ENCODE measurements at regions not wholly inside any gene's neighbourhood (a gene's known extent, or its start where the extent isn't known, plus 50 kb on each side); places are given as distances from the start of the nearest gene placed in this dataset.

DNA sequence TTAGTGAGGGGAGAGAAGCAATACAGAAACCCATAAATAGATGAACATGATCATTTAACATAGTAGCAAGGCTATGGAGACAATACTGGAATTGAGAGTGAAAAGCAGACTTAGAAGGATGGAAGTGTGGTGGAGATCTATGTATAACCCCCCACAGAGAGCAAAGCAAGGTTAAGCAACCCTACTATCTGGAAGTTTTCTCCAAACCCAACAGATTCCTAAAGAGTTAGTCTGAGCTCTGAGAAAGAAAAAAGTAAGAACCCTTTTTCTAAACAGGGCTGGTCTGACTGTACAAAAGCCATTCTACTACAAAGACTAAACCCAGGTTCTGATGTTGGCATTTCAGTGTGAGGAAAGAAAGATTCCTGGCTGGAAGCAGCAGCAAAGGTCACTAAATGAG, 153.2 kb downstream of the WNT5A start:
- H3K4me3 ChIP-seq: no peak overlapping the region
- no peak for TF ChIP-seq CTCF (IDR thresholded peaks at IDR 0.05)
- H3K27ac ChIP-seq: no peak overlapping the region
- no peaks in the 10 kb centered on the region for H3K27me3 ChIP-seq (replicated peaks; ENCODE audit: insufficient read depth)
- DNase-seq (ENCODE audit: low spot score) (no peak), ATAC-seq (ENCODE audit: insufficient number of reproducible peaks, low FRiP score, low read depth) (no peak)
- no peaks in the 10 kb centered on the region for H3K36me3 ChIP-seq
- H3K4me1 ChIP-seq (ENCODE audit: control insufficient read depth in 1 of 2, low read depth in 2 of 2): no peaks in the 10 kb centered on the region
- no peaks in the 10 kb centered on the region for H3K9me3 ChIP-seq

DNA sequence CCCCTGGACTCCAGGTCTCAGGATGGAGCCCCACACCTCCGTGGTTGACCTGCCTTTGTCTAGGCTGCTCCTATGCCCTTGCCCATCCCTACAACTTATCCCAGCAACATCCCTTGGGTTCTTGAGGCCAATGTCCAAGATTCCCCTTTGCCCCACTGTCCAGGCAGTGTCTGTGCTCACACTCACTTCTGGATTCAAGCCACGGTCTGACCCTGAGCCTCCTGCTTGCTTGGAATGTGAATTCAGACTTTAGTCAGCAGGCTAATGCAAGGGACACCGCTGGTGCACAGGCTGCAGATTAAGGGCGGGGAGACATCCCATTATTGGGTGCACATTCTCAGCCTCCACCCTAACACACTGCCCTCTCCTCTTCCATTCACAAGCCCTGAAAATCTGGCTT, 154.1 kb downstream of the WNT5A start:
- Histone ChIP-seq H3K36me3 (no peaks in the 10 kb centered on the region), H3K27ac (no peak overlapping the region), H3K27me3 (replicated peaks; ENCODE audit: insufficient read depth) (no peaks in the 10 kb centered on the region), H3K4me1 (ENCODE audit: control insufficient read depth in 1 of 2, low read depth in 2 of 2) (no peaks in the 10 kb centered on the region), H3K9me3 (no peaks in the 10 kb centered on the region), H3K4me3 (no peak overlapping the region)
- DNase-seq (ENCODE audit: low spot score): no peak
- TF ChIP-seq CTCF (IDR thresholded peaks at IDR 0.05): no peak
- no peak for ATAC-seq (ENCODE audit: insufficient number of reproducible peaks, low FRiP score, low read depth)

GRCh38 chr3:55332176-55332575, 154.9 kb downstream of the WNT5A start:
- H3K27ac ChIP-seq: no peak overlapping the region
- DNase-seq (ENCODE audit: low spot score) (no peak), ATAC-seq (ENCODE audit: insufficient number of reproducible peaks, low FRiP score, low read depth) (no peak)
- no peaks in the 10 kb centered on the region for H3K9me3 ChIP-seq
- H3K27me3 ChIP-seq (replicated peaks; ENCODE audit: insufficient read depth): no peaks in the 10 kb centered on the region
- H3K4me1 ChIP-seq (ENCODE audit: control insufficient read depth in 1 of 2, low read depth in 2 of 2): no peaks in the 10 kb centered on the region
- no peak for TF ChIP-seq CTCF (IDR thresholded peaks at IDR 0.05)
- no peaks in the 10 kb centered on the region for H3K36me3 ChIP-seq
- no peak overlapping the region for H3K4me3 ChIP-seq

DNA sequence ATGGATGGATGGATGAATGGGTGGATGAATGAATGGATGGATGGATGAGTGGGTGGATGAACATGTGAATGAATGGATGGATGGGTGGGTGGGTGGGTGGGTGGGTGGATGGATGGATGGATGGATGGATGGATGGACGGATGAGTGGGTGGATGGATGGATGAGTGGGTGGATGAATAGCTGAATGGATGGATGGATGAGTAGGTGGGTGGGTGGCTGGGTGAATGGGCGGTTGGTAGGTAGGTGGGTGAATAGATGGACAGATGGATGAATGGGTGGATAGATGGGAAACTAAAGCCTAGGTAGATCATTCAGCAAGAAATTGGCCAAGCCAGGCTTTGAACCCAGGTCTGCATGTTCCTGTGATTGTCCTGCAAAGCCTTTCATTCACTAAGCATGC, 155.6 kb downstream of the WNT5A start:
- no peaks in the 10 kb centered on the region for H3K36me3 ChIP-seq
- no peak overlapping the region for H3K4me3 ChIP-seq
- no peaks in the 10 kb centered on the region for H3K4me1 ChIP-seq (ENCODE audit: control insufficient read depth in 1 of 2, low read depth in 2 of 2)
- DNase-seq (ENCODE audit: low spot score) (no peak), ATAC-seq (ENCODE audit: insufficient number of reproducible peaks, low FRiP score, low read depth) (no peak)
- H3K27ac ChIP-seq: no peak overlapping the region
- no peak for TF ChIP-seq CTCF (IDR thresholded peaks at IDR 0.05)
- H3K27me3 ChIP-seq (replicated peaks; ENCODE audit: insufficient read depth): no peaks in the 10 kb centered on the region
- no peaks in the 10 kb centered on the region for H3K9me3 ChIP-seq

- ATAC-seq (ENCODE audit: insufficient number of reproducible peaks, low FRiP score, low read depth): no peak
- no peak overlapping the region for H3K4me3 ChIP-seq
- H3K36me3 ChIP-seq: no peaks in the 10 kb centered on the region
- H3K27me3 ChIP-seq (replicated peaks; ENCODE audit: insufficient read depth): no peaks in the 10 kb centered on the region
- no peak for DNase-seq (ENCODE audit: low spot score)
- H3K27ac ChIP-seq: no peak overlapping the region
- no peaks in the 10 kb centered on the region for H3K4me1 ChIP-seq (ENCODE audit: control insufficient read depth in 1 of 2, low read depth in 2 of 2)
- H3K9me3 ChIP-seq: no peaks in the 10 kb centered on the region
- no peak for TF ChIP-seq CTCF (IDR thresholded peaks at IDR 0.05)
These were observed 156.3 kb downstream of the WNT5A start for GRCh38 chr3:55330756-55331155.

All from thoracic aorta (tissue), 2 donors.